ENCODE measurements at regions not wholly inside any gene's neighbourhood (a gene's known extent, or its start where the extent isn't known, plus 50 kb on each side); places are given as distances from the start of the nearest gene placed in this dataset.

DNA sequence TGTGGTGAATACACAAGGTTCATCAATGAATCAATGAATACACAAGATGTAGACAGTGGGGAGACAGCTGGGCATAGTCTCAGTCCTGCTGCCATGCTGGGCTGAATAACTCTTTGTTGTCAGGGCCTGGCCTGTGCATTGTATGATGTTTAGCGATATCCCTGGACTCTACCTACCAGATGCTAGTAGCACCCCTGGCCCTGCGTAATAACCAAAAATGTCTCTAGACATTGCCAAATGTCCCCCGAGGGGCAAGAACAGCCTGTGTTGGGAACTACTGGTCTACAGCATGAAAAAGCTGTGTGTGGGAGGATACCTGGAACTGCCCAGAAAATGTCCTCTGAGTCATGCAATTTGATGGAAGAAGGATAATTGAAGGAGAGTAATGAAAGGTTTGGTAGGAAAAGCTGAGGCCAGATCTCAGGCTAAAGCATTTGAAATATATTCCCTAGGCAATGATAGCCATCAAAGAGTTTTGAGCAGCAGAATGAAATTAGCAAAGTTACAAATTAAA, 128.2 kb downstream of the TMEM30B start:
- no peak for TF ChIP-seq POLR2A (IDR thresholded peaks at IDR 0.05)
- TF ChIP-seq, protein P1, sequence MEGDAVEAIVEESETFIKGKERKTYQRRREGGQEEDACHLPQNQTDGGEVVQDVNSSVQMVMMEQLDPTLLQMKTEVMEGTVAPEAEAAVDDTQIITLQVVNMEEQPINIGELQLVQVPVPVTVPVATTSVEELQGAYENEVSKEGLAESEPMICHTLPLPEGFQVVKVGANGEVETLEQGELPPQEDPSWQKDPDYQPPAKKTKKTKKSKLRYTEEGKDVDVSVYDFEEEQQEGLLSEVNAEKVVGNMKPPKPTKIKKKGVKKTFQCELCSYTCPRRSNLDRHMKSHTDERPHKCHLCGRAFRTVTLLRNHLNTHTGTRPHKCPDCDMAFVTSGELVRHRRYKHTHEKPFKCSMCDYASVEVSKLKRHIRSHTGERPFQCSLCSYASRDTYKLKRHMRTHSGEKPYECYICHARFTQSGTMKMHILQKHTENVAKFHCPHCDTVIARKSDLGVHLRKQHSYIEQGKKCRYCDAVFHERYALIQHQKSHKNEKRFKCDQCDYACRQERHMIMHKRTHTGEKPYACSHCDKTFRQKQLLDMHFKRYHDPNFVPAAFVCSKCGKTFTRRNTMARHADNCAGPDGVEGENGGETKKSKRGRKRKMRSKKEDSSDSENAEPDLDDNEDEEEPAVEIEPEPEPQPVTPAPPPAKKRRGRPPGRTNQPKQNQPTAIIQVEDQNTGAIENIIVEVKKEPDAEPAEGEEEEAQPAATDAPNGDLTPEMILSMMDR (IDR thresholded peaks at IDR 0.05), result no peak
